ENCODE measurements at regions not wholly inside any gene's neighbourhood (a gene's known extent, or its start where the extent isn't known, plus 50 kb on each side); places are given as distances from the start of the nearest gene placed in this dataset.
"Not testable (repeated sequence)": the region's sequence is repeated elsewhere in the genome, so short reads cannot be mapped to it uniquely, and the experiment has no call there.

DNA sequence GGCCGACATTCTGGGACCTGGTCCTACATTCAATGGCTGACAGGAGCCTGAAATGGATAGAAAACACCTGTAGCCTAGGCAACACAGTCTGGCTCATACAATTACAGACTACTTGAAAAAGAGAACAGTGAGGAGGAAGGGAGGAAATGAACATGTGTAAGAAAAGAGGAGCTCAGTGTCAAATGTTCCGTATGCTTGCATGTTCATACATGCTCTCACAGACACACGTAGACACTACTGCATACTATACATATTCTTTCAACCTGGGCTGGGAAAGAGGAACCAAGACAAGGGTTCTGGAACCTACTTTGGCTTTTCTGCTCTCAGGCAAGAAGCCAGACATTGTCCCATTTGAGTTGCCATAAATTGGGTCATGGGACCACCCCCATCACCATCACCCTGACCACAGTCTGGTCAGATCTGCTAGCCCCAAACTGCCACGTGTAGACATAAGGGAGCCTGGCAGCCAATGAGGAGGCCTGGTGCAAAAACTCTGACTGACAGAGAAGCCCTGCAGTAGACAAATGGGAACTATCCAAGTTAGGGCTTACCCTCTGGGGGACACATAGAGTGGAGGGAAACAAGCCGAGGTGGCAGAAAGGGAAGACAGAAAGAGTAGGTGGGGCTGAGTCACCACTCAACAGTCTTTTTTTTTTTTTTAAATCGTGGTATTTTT lies 310.0 kb downstream of the SHQ1 start:
- no peak overlapping the region for H3K4me3 ChIP-seq (ENCODE audit: low read depth, low read length)

DNA sequence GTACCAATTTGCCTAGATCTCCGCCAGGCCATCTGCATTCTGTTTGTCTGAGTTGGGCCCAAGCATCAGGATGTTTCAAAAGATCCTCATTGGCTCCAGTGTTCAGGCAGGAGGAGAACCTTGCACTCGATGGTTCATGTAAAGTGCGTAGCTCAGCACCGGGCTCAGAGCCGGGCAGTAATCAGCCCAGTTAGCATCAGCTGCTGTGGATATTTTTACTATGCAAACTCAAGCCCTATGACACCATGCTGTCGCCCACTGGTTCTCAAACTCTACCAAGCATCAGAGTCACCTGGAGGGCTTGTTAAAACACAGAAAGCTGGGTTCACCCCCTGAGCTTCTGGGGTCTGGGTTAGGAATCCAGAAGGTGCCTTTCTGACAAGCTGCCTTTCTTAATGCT lies 310.8 kb downstream of the SHQ1 start:
- no peak overlapping the region for H3K4me3 ChIP-seq (ENCODE audit: low read depth, low read length)

DNA sequence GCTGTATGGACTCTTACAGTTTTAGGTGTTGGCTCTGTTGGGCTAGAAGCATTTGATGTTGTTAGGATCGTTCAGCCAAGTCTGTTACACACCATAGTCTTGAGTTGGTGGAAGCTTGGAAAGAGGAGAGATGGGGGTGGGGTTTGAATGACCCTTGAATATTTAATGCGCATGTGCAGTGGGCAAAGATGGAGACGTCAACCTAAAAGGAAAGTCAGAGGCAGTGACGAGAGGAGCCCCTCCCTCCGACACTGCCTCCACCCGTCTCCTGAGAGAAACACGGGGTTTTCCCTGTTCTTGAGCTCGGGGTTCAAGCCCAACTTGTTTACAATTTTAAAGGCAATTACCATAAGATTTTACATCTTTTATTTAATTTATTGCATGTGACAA lies 311.4 kb downstream of the SHQ1 start:
- H3K4me3 ChIP-seq (ENCODE audit: low read depth, low read length), result no peak overlapping the region

DNA sequence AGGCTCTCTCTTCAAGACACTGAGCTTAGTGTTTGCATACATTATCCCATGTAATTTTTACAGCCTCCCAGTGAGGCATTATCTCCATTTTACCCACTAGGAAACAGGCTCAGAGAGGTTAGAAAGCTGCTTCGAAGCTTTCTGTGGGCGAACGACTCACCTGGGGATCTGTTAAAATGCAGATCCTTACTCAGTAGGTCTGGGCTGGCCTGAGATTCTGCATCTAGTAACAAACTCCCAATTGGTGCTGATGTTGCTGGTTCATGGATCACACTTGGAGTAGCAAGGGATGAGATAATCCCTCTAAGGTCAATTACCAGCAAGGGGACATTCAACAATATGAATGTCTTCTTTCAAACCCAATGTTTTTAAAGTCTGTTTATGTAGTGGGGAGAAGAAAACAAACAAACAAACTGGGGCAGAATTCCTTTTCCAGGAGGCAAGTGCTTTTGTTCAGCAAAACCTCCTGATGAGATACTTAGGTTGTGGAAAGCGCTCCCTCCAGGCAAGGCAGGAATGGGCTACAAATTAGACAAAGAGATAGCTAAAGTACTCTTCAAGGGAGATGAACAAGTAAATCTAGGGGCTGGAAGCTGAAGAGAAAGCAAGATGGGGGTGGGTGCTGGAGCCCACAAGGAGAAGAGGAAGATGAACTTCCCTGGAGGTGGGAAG lies 311.9 kb downstream of the SHQ1 start:
- no peak overlapping the region for H3K4me3 ChIP-seq (ENCODE audit: low read depth, low read length)

DNA sequence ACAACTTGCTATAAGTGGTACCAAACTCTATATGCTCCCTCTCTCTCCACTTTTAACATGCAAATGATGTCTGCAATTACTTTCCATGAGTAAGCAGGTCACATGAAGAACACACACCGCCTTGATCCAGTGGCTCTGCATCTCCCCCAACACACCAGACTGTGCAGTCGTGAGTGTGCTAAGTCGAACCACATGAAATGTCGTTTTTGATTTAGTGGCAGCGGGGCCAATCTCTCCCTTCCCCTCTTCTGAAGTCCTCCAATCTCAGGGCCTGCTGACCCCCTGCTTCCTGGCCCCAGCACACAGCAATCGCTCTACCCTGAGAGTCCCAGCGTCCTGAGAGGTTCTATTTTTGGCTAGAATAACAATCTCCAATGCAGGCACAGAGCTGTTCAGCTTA lies 312.5 kb downstream of the SHQ1 start:
- H3K4me3 ChIP-seq (ENCODE audit: low read depth, low read length), result no peak overlapping the region

DNA sequence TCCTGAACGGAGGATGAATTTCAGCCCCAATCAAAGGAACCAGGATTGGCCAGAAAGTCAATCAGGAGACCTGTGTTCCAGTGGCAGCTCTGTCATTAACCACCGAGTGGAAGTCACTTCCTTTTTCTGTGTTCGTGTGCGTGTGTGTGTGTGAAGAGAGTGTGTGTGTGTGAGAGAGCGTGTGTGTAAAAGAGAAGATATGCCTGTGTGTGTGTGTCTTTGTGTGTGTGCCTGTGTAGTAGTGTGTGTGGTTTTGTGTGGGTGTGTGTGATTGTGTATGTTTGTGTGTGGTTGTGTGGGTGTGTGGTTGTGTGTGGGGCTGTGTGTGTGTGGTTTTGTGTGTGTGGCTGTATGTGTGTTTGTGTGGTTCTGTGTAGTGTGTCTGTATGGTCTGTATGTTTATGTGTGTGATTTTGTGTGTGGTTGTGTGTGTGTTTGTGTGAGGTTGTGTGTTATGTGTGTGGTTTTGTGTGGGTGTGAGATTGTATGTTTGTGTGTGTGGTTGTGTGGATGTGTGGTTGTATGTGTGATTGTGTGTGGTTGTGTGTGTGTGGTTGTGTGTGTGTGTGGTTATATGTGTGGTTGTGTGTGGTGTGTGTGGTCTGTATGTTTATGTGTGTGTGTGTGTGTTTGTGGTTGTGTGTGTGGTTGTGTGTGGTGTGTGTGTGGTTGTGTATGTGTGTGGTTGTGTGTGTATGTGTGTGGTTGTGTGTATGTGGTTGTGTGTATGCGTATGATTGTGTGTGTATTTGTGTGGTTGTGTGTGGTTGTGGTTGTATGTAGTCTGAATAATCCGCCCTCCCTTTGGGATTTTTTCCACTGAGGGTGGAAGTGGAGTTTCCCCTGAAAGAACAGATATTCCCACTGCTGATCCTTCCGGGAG lies 314.4 kb downstream of the SHQ1 start:
- H3K4me3 ChIP-seq (ENCODE audit: low read depth, low read length), result no peak overlapping the region

DNA sequence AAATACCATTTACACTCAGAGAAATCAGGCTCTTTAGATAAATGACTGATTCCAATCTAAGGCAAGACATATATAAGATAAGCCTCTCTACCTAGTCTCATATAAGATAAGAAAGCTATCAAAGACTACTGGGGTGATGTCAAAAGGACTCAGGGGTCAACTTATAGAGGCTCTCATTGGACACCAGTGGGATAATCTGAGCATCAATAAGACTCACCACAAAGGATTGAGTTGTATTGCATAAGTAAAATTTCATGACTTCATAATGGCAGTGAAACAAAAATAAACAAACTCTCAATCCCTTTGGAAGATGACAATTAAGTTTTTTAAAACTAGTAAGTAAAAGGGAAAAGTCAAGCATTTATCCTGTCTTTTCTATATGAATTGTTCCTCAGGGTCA lies 317.8 kb downstream of the SHQ1 start:
- no peak overlapping the region for H3K4me3 ChIP-seq (ENCODE audit: low read depth, low read length)

DNA sequence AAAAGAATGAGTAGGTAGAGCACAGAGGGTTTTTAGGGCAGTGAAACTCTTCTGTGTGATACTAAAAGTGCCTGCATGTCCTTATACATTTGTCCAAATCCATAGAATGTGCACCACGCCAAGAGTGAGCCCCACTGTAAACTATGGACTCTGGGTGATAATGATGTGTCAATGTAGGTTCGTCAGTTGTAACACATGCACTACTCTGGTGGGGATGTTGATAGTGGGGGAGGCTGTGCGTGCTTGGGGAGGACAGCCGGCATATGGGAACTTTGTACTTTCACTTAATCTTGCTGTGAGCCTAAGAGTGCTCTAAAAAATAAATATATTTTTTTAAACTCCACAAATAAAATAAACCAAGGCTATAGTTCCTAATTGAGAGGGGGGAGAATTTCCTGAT lies 319.2 kb downstream of the SHQ1 start:
- no peak overlapping the region for H3K4me3 ChIP-seq (ENCODE audit: low read depth, low read length)

DNA sequence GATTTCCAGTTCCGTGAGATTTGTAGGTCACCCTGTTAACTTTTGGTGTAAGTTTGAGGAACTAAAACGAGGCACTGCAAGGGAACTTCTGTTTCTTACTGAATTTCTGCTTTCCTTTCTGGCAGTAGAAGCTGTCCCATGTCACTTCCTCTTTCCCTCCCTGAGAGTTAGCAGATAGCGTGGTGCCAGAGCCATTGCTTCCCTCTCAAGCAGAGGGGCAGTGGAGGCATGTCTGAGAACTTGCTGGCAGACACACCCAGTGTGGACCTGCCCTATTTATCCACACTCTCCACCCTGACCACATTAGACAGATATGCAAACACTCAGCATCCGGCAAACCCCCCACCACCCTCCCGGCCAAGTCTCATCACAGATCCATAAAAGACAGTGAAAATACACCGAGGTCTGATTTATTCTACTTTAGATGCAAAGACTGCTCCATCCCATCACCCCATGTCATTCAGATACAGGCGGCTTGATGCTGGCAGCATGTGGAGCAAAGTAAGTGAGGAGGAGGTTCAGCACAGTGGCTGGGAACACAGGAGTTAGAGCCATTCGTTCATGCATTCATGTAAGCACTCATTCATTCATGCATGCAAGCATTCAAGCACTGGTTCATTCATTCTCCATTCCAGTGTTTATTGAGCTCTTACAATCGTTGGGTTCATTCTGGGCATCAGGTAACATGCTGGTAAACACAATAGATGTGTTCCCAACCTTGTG lies 324.7 kb downstream of the SHQ1 start:
- no peak overlapping the region for H3K4me3 ChIP-seq (ENCODE audit: low read depth, low read length)

DNA sequence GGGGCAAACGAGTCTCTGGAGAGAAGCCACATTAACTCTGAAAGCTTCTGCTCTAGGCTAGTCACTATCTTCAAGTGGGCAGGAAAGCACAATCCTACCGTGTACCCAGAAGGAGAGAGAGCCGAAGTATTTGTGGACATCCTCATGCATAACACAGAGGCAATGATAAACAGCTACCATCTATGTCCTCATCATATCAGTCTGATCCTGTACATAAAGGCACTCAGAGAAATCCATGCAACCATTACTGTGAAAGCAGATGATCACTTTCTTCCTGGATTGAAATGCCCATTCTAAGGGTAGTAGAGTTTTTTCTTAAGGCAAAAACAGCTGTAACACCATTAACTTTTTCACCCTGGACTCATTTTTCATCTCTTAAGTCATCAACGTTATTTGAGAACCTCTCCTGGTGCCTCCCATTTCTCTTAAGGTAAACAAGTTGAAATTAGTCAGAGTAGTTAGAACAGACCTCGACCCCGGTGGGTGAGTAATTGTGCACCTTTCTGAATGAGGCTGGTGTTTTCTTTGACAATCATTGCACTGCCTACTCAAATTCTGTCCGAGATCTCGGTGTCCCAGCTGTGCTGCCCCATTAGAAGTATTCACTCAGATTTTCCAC lies 327.4 kb downstream of the SHQ1 start:
- no peak overlapping the region for H3K4me3 ChIP-seq (ENCODE audit: low read depth, low read length)

DNA sequence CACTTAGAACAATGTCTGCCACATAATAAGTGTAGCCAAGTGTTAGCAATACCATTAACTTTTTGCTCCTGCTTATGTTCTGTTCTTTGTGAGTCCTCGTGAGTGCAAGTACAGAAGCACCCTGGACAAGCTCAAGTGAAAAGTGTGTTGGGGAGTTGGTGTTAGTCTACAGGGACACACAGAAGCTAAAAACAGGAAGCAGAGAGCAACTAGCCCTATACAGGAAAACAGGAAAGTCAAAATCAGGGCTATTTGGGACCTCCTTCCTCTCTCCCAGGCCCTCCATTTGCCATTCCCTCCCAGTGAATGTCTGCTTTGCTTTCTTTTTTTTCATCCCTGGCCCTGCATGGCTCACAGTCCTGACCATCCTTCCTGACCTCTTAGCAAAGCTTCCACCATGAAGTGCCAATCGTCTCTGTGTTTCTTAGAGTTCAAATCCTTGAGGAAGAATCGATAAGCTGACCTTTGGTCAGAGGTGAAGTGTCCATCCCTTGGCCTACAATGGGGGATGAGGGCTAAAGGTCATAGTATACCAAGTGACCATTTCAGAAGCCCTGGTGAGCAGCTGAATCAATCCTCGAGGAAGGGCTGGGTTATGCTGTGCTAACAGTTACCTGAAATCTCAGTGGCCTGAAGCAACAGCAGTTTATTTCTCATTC lies 328.2 kb downstream of the SHQ1 start:
- H3K4me3 ChIP-seq (ENCODE audit: low read depth, low read length), result no peak overlapping the region

DNA sequence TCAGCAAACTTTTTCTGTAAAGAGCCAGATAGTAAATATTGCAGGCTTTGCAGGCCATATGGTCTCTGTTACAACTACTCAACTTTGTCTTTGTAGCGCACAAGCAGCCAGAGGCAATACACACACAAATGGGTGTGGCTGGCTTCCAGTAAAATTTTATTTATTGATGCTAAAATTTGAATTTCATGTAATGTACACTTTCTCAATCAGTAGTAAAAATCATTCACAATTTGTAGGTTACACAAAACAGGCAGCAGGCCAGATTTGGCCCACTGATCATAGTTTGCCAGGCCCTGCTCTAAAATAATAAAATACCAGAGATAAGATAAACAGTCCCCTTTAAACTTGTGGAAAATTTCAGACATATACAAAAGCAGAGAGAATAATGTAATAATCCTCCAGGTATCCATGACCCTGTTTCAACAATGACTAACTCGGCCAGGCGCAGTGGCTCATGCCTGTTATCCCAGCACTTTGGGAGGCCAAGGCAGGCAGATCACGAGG lies 330.3 kb downstream of the SHQ1 start:
- no peak overlapping the region for H3K4me3 ChIP-seq (ENCODE audit: low read depth, low read length)

DNA sequence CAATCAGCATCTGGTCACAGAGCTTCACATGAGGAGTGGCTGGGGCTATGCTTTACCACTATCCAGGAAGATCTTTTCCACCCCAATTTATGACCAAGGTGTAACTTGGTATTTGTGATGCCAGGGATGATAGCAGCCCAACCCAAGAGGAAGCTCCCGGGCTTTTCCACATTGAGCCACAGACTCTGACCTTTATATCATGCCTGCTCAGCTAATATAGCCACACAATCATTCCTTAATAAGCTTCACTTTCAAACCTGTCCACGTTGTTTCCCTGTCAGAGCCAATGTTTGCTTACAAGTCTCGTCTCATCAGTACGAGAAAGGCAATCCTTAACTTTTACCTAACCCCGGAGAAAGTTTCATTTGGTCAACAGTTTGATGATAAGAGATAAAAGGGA lies 330.9 kb downstream of the SHQ1 start:
- H3K4me3 ChIP-seq (ENCODE audit: low read depth, low read length), result no peak overlapping the region

DNA sequence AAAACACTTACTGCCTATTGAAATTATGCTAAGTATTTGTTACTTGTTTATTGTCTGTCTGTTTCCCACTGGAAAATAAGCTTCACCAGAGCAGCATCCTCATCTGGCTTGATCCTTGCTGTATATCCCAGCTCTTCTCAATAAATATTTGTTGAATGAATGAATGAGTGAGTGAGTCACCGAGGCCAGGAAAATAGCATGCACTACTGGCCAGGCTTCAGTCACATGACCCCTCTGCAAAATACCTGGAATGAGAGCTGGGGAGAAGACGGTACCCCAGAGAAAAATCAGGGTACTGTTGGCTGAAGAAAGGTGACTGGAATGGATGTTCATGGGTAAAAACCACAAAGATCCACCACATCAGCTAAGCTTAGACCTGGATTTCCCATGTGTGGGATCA lies 331.9 kb downstream of the SHQ1 start:
- no peak overlapping the region for H3K4me3 ChIP-seq (ENCODE audit: low read depth, low read length)

DNA sequence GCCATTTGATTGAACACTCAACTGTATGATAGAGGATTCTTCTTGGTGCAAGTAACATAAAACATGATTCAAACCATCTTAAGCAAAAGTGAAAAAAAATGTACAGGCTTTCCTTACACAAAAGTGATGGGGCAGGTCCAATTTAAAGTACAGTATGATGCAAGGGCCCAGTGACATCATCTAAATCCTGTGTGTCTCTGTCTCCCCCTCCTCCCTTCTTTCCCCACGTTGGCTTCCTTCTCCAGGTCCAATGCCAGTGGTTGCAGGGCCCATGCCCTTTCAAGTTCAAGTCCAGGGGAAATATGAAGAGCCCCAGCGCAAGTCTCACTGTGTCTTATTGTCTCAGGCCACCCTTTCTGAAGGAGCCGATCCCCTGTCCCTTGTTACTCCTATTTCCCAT lies 332.3 kb downstream of the SHQ1 start:
- no peak overlapping the region for H3K4me3 ChIP-seq (ENCODE audit: low read depth, low read length)

DNA sequence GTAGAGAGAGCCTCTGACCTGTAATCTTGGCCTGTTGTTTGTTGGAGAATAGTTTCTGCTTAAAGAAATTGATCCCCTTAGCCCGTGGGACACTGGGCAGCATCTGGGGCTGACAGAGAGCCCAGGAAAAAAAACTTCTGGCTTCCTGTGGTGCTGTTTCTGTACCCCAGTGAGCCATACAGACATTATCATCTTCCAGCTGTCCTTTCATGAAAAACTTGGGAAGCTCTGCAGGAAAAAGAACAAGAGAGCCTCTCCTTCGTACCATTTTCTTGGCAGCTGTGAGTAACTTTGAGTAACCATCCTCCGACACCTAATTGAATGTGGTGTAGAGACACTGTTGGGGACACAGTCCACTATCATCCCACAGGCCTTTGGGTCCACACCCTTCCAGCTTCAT lies 333.0 kb downstream of the SHQ1 start:
- H3K4me3 ChIP-seq (ENCODE audit: low read depth, low read length), result no peak overlapping the region

DNA sequence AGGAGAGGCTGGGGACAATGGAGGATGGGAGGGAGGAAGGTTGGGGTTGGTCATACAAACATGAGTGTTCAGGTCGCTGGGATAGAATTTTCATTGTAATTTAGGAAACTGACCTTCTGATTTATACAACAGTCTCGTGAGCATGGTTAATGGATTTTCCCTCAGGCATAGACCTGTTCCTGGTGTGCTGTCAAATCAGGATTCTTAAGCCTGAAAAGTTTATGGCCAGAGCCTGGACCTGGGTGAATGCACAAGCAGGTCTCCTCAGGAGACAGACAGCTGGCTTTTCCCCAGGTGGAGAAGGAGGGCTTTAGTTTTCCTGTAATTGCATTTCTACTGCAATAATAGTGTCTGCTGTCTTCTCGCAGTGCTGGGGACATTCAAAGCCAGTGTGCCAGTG lies 338.0 kb downstream of the SHQ1 start:
- no peak overlapping the region for H3K4me3 ChIP-seq (ENCODE audit: low read depth, low read length)

DNA sequence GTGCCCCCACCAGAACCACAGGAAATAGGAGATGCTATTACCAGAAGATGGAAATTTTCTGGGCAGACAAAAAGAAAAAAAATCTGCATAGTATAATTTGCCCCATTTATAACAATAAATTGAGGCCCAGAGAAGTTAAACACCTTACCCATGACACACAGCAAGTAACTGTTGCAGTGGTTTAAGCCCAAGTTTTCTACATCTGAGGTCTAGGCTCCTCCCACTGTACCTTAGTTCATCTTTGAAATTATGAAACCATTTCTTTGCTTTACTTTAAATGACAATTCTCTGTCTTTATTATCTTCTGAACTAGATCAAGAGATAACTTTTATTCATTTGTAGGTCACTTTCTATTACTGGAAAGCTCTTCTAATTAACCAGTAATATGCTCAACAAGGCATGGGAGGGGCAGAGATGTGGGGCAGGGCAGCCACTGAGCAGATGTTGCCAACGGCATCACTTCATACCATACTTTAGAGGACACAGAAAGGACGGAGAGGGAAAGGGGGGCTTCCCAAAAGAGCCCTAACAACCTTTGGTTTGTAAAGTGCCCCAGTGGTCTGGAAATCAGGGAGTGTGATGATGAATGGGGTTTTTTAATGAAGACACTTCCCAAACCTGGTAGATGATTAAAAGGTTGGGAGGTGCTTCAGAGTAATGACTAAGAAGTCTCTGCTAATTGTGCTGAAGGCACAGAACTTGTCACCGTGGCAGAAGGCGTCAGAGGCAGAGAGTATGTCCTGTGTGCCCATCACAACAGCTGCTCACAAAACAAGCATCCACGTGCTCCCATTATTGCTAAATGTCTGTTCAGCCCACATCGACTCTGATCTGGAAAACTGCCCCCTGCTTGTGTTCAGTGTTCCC lies 342.5 kb downstream of the SHQ1 start:
- H3K4me3 ChIP-seq (ENCODE audit: low read depth, low read length), result no peak overlapping the region

DNA sequence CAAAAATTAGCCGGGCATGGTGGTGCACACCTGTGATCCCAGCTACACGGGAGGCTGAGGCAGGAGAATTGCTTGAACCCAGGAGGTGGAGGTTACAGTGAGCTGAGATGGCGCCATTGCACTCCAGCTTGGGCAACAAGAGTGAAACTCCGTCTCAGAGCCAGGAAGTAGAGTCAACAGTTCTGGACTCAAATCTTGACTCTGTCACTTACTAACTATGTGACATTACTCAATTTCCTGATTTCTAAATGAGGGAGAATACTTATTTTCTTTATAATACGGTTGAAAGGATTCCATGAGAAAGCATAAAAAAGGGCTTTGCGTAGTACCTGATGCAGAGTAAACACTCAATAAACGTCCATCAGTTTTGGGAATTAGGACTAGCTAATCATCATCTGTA lies 350.7 kb downstream of the SHQ1 start:
- not testable (repeated sequence) for H3K4me3 ChIP-seq (ENCODE audit: low read depth, low read length)

All from iPS-11a (cell line).